PC-3 (cell line): ENCODE measurements at regions not wholly inside any gene's neighbourhood (a gene's known extent, or its start where the extent isn't known, plus 50 kb on each side); places are given as distances from the start of the nearest gene placed in this dataset.

Experiments used
- EZH2 ChIP-seq: fragments of 300-600 bp; sonication (generic); IDR thresholded peaks from one replicate; pipeline ENCODE4 v1.6.1; 2017; ENCODE audit warnings: antibody characterized with exemption, mild to moderate bottlenecking, low read length; ENCODE audit not compliant: unreplicated experiment
- EZH2phosphoT487 ChIP-seq: fragments of 300-600 bp; sonication (generic); IDR thresholded peaks from 2 replicates; pipeline ENCODE4 v1.6.1; 2018; ENCODE audit warnings: mild to moderate bottlenecking, antibody characterized with exemption, low read length, borderline replicate concordance

GRCh38 chr5:68544091-68544647 lies 328.6 kb downstream of the PIK3R1 start:
- TF ChIP-seq EZH2phosphoT487 (no peak), EZH2 (no peak)
